ENCODE measurements at regions not wholly inside any gene's neighbourhood (a gene's known extent, or its start where the extent isn't known, plus 50 kb on each side); places are given as distances from the start of the nearest gene placed in this dataset.

GRCh38 chrX:122246937-122247336 lies 937.1 kb upstream of the GRIA3 start:
- TF ChIP-seq, protein P1, sequence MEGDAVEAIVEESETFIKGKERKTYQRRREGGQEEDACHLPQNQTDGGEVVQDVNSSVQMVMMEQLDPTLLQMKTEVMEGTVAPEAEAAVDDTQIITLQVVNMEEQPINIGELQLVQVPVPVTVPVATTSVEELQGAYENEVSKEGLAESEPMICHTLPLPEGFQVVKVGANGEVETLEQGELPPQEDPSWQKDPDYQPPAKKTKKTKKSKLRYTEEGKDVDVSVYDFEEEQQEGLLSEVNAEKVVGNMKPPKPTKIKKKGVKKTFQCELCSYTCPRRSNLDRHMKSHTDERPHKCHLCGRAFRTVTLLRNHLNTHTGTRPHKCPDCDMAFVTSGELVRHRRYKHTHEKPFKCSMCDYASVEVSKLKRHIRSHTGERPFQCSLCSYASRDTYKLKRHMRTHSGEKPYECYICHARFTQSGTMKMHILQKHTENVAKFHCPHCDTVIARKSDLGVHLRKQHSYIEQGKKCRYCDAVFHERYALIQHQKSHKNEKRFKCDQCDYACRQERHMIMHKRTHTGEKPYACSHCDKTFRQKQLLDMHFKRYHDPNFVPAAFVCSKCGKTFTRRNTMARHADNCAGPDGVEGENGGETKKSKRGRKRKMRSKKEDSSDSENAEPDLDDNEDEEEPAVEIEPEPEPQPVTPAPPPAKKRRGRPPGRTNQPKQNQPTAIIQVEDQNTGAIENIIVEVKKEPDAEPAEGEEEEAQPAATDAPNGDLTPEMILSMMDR (IDR thresholded peaks at IDR 0.05 in 8 of 11, conservative IDR thresholded peaks at IDR 0.05 in 3 of 11) = no peak
- no peak for TF ChIP-seq POLR2A (IDR thresholded peaks at IDR 0.05)

Data from spleen (tissue), 7 donors.